Uterus (tissue), 2 donors: ENCODE measurements at regions not wholly inside any gene's neighbourhood (a gene's known extent, or its start where the extent isn't known, plus 50 kb on each side); places are given as distances from the start of the nearest gene placed in this dataset.

Experiments
- CTCF ChIP-seq, 4 experiments: fragments of 200-600 bp in 2 of 4; fragments of 450-650 bp in 2 of 4; sonication (generic) in 2 of 4; IDR thresholded peaks; one replicate each; pipeline ENCODE4 v1.5.1; 2016 to 2019; ENCODE audit warnings: antibody characterized with exemption in 4 of 4, mild to moderate bottlenecking in 2 of 4, moderate library complexity in 1 of 4
- POLR2A ChIP-seq, 2 donors: fragments of 450-650 bp; IDR thresholded peaks; one replicate each; pipeline ENCODE4 v1.6.1; 2016; ENCODE audit warnings: antibody characterized with exemption in 2 of 2, mild to moderate bottlenecking in 1 of 2, moderate library complexity in 1 of 2

- TF ChIP-seq CTCF (IDR thresholded peaks at IDR 0.05) (no peak), POLR2A (IDR thresholded peaks at IDR 0.05) (no peak)
Observed at GRCh38 chr2:16331772-16332171, 333.9 kb downstream of the CYRIA start.
